Activated CD8-positive, alpha-beta memory T cell treated with anti-CD3 and anti-CD28 coated beads, Interleukin-2, amount 50 U/mL, for 1 hour (primary cell): ENCODE measurements at regions not wholly inside any gene's neighbourhood (a gene's known extent, or its start where the extent isn't known, plus 50 kb on each side); places are given as distances from the start of the nearest gene placed in this dataset.

Experiments
- DNase-seq: peaks from one replicate; pipeline ENCODE4 v3.0.0-alpha.2; 2020; ENCODE audit errors: extremely low read depth

- DNase-seq: no peak
Observed at GRCh38 chr3:43950775-43951174, 260.0 kb downstream of the ABHD5 start.

GRCh38 chr3:43951813-43952212, 261.1 kb downstream of the ABHD5 start:
- DNase-seq: no peak

- DNase-seq: no peak
Observed at GRCh38 chr3:43953380-43953779, 262.6 kb downstream of the ABHD5 start.

DNA sequence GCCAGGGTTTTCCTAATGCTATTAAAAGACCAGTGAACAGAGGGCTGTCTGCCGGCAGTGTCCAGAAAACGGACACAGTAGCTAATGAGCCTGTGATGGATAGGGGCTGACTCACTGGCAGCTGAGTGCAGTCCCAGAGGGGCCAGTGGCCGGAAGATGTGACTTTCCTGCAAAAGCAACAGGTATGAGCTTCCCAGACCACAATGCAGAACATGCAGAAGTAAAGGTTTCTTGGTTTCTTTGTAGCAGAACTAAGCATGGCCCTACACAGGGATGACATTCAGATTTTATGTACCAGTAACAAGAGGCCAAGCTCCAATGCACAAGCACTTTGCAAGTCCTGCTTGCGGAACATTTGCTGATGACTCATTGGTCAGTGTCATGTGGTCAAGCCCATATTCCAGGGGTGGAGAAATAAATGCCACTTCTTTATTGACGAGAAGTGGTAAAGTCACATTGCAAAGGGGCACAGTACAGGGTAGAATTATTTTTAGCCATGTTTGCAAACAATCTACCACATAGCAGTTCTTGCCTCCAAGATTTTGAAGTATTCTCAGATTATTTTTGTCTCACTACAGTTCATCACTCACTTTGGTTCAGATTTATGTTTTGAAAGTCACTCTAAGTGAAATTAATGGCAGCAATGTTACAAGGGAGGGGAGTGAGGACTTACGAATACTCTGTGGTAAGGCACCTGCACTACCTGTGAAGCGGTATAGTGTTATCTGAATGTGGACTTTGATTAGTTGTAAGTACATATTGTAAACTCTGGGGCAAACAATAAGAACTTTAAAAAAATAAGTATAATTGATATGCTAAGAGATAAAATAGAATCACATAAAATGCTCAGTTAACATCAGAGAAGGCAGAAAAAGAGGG, 263.3 kb downstream of the ABHD5 start:
- DNase-seq: no peak

DNA sequence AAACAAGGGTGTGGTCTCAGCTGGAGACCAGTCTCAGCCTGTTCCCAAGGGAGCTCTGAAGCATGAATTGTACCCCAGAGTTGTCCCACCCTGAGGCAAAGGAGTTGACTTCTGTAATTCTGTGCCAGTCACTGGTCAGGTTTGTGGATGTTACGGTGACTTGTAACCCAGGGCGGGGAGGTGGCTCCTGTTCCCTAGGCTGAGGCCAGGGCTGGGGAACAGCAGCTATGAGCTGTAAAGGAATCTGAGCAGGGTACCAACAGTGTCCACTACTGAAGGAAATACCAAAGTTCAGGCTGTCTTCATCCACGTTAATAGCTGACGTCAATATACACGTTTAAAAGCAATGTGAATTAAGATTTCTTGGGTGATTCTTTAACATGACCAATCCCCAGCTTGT, 266.2 kb downstream of the ABHD5 start:
- DNase-seq: no peak

DNA sequence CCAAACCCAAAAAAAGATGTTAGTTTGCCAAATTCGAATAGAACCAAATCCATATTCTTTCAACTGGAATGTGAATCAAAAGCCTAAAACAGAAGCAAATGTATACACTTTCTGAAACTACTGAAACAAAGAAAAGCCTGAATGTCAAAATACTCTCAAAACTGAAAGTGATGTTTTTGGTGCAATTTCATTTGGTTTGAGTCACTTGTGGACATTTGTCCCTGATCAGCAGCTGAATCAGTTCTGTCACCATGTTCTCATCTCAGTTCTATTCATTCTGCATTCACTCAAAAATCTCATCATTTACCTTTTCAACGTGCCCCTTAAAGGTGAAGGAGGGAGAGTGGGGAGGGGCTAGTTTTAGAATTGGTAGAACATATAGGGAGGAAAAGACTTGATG, 266.8 kb downstream of the ABHD5 start:
- DNase-seq: no peak

GRCh38 chr3:43958005-43958770, 267.4 kb downstream of the ABHD5 start:
- DNase-seq: no peak

GRCh38 chr3:43958973-43959372, 268.2 kb downstream of the ABHD5 start:
- DNase-seq: no peak

DNA sequence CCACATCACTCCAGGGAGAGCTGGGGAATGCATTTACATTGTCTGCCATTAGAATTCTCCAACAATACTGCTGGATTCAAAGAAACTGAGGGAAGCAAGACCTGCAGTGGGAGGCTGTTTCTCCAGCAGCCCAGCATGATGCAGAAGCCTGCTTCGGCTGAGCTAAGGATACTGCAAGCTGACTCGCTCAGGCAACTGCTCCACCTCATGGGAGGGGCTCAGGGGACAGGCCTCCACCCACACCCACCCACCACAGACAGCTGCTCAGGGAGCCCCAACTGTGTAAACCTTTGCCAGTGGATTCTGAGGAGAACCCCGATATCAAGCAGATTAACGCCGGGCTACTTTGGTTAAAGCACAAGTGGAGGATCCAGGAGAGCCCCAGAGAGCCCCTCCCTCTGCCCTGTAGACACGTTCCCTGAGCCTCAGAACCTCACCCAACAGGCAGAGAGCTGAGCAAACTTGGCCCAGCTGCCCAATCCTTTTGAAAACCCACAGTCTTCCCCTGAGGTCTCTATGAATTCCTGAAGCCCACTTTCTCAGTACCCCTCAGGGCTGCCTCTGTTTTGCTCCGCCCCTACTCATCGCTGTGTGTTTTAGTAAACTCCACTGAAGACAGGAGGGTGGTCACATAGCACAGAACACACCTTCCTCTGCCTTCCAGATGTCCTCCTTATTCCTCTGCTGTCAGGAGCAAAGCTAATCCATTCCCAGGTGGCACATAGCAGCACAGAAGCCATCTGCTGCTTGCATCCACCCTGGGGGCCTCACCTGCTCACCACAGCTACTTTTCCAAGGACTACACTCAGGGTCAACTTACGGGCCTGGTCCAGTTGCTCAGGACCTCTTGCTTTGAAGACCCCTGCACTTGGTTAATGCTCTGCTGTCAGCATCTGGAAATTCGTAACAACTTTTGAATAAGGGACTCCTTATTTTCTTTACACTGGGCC, 269.0 kb downstream of the ABHD5 start:
- no peak for DNase-seq

- DNase-seq: no peak
Observed at GRCh38 chr3:43960448-43960840, 269.7 kb downstream of the ABHD5 start.

DNA sequence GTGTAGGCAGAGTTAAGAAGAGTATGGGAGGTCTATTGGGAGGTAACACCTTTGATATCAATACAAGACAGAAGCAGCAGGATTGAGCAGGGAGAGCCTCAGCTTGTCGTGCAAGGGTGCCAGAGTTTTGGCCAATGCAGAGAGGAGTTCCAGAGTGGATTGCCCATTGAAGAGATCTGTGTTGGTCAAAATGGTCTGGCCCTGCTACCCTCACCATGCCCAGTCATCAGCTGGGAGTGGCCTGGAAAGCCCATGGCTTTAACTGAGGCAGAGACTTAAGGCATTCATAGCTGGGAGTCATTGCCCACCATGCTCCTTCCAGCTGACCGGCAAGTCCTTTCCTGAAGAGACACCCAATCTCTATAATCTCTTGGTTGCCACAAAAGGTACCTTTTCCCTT, 271.3 kb downstream of the ABHD5 start:
- DNase-seq: no peak

- DNase-seq: no peak
Observed at GRCh38 chr3:43963208-43963607, 272.5 kb downstream of the ABHD5 start.

GRCh38 chr3:43964640-43965039, 273.9 kb downstream of the ABHD5 start:
- no peak for DNase-seq

DNA sequence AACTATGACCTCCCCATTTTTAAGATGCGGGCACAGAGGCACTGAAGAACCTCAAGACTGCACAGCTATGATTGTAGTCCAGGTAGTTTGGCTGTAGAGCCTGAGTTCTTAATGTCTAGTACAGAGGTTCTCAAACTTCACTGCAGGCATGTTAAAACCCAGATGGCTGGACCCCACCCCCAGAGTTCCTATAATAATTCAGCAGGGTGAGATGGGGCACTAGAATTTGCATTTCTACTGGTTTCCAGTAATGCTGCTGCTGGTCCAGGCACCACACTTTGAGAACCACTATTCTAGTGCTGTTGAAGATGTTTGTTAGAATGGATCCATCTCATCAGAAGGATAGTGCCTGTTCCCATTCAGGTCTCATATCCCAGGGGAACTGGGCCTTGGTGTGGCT, 274.9 kb downstream of the ABHD5 start:
- no peak for DNase-seq

DNA sequence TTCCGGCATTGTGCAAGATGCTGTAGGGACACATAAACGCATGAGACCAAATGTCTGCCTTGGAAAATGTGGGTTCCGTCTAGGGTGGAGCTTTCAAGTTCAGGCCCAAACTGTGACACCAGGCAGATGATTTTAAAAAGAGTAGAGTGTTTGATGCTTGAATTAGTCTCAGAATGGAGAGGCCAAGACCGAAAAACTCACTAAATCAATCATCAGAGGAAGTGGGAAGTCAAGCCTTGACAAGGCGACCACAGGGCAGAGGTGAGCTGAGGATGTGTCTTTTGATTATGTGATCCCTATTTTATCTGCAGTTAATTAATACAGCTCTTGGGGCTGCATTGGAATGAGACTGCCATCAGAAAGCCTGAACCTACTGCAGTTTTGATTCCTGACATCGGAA, 275.4 kb downstream of the ABHD5 start:
- DNase-seq: no peak

DNA sequence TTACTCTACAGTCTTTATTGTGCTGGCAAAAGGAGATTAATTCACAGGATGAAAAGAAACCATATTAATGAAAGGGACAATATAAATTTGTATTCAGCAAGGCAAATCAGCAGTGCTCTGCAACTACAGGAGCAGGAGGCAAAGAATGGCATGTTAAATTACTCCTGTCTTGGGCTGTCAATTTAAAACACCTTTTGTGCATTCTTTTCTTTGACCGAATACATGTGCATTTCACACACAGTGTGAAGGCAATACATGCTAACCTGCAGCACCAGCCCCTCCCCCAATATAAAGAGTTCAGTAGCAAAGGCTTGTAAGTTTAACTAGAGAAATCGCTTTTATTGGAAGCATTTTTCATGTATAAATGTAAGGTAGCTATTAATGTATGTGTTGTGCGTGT, 275.2 kb upstream of the TOPAZ1 start:
- DNase-seq: no peak

DNA sequence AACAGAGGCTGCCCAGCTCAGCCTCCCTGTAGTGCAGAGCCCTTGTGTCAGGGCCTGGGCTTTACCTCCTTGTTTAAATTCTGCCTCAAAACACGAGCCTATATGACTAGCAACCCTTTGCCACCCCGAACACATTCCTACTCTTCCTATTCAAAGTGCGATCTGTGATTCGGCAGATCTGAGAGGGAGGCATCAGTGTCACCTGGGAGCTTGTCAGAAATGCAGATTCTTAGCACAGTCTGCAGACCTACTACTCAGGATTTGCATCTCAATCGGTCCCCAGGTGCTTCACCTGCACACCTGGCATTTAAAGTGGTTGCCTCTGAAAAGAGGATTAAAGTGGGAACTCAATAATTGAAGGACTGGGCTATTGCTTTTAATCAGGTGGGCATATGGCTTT, 273.2 kb upstream of the TOPAZ1 start:
- DNase-seq: no peak

DNA sequence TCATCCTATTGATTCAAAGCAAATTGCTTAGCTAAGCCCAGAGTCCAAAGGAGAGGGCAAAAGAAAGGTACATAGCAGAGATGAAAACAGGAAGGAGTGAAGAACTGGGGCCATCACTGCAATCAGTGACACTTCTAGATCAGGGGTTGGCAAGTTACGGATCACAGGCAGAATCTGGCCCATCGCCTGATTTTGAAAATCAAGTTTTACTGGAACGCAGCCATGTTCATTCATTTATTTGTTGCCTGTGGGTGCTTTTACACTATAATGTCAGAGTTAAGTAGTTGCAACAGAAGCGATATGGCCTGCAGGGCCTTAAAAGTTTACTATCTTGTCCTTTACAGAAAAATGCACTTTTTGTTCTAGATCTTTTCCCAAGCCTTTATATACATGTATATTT, 271.7 kb upstream of the TOPAZ1 start:
- DNase-seq: no peak

DNA sequence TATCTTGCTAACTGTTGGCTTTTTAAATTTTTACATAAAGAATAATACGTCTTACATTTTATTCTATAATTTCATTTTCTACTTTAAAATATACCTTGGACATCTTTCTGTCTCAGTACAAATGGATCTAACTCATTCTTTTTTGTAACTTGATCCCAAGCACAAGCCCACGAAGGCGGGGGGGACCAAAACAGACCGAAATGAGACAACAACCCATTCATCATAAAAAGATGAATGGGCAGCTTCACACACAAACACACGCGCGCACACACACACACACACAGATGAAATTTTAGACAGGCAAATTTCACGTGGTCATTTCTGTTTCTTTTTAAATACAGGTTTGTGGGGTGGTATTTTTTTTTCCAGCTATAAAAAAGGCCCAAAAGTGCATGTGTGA, 271.3 kb upstream of the TOPAZ1 start:
- no peak for DNase-seq

DNA sequence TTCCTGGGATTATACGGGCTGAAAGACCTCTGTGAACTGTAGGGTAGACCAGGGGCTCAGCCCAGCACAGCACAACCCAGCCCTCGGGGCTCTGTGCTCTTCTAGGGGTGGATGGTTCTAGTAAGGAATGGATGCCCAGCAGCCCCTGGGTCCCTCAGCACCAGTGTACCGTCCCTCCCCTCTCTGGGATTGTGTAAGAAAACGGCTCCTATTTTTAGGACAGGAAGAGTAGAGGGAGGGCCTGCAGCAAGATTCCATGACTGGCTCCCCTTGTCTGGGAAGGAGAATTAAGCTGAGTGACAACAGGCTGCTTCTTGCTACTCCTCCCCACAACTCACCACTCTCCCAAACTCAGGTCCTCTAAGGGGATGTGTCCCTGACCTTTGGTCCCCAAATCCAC, 270.8 kb upstream of the TOPAZ1 start:
- no peak for DNase-seq

DNA sequence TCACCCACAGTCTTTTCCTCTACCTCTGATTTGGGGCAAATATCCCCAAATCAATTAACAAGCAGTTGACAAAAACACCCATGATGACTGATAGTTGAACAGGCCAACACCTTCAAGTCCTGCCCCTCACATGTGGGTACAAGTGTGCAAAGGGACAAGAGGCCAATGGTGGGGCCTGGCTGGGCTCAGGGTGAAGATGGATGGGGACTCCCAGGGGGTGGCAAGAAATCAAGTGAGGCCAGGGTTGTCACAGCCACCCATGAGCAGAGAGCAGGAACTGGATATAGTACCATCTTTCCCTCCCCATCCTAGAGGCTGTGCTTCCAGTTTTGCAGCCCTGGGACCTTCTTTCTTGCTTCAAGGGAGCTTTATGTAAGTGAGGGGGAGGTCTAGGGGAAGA, 270.2 kb upstream of the TOPAZ1 start:
- no peak for DNase-seq

- no peak for DNase-seq
Observed at GRCh38 chr3:43978708-43979107, 263.0 kb upstream of the TOPAZ1 start.
